ENCODE measurements at regions not wholly inside any gene's neighbourhood (a gene's known extent, or its start where the extent isn't known, plus 50 kb on each side); places are given as distances from the start of the nearest gene placed in this dataset.

- Histone ChIP-seq H2AFZ (replicated peaks; ENCODE audit: low read length, poor library complexity) (no peak overlapping the region), H2BK120ac (ENCODE audit: low read depth, low read length) (no peak overlapping the region), H4K91ac (ENCODE audit: insufficient read depth, low read depth, low read length) (no peak overlapping the region), H2AK5ac (ENCODE audit: low read depth, low read length) (no peak overlapping the region), H3K14ac (replicated peaks; ENCODE audit: low read depth, low read length) (no peak overlapping the region), H3K4me3 (ENCODE audit: insufficient read depth, low read depth, low read length) (no peak overlapping the region), H2BK15ac (ENCODE audit: low read depth, low read length) (no peak overlapping the region), H3K79me1 (ENCODE audit: low read depth in 1 of 2, low read length in 2 of 2) (no peaks in the 10 kb centered on the region), H3K4me1 (ENCODE audit: control insufficient read depth, insufficient read depth, low read length) (no peaks in the 10 kb centered on the region), H3K27ac (ENCODE audit: insufficient read depth, low read length) (no peak overlapping the region), H2AK9ac (replicated peaks; ENCODE audit: low read depth, low read length, poor library complexity) (no peak overlapping the region), H3K18ac (ENCODE audit: low read depth, low read length) (no peak overlapping the region), H3K4ac (ENCODE audit: low read depth, low read length) (no peak overlapping the region), H2BK5ac (ENCODE audit: low read depth, low read length, poor library complexity, severe bottlenecking) (no peak overlapping the region), H3K23ac (ENCODE audit: low read depth, low read length) (no peak overlapping the region), H3K9me1 (ENCODE audit: insufficient read depth, low read length) (no peaks in the 10 kb centered on the region), H4K20me1 (ENCODE audit: insufficient read depth, low read length) (no peaks in the 10 kb centered on the region), H3K9me3 (ENCODE audit: control insufficient read depth, insufficient read depth, low read length) (peaks cover 56% of the 10 kb centered on the region), H3K27me3 (ENCODE audit: control insufficient read depth, insufficient read depth, low read length) (no peaks in the 10 kb centered on the region), H3K4me2 (ENCODE audit: low read depth, low read length) (no peak overlapping the region), H4K8ac (ENCODE audit: low read depth in 2 of 2, low read length in 2 of 2) (no peak overlapping the region), H4K5ac (ENCODE audit: low read depth, low read length) (no peak overlapping the region), H3K9ac (ENCODE audit: low read depth, low read length) (no peak overlapping the region), H3K56ac (ENCODE audit: extremely low read depth, insufficient read depth, low read length) (no peak overlapping the region), H3K36me3 (ENCODE audit: control insufficient read depth, insufficient read depth, low read length) (no peaks in the 10 kb centered on the region), H2BK20ac (ENCODE audit: low read depth, low read length) (no peak overlapping the region)
- no peak for DNase-seq
- ChIA-PET CTCF (no interaction called here), POLR2A (ENCODE audit: unreplicated experiment) (no interaction called here)
- in situ Hi-C loops (cut with MboI; ENCODE audit: low sequenced_read_pairs): no loop called here
- intact Hi-C loops (cut with micrococcal nuclease): no loop called here
- BruUV-seq (replicated peaks): no TSS peak
- no peak for ATAC-seq (ENCODE audit: low read depth)
- 52% methylated on average over 6 of the region's 24 CpGs; no CpG with 5 or more reads in 1 of the 2 experiments for WGBS, 2 experiments (ENCODE audit: extremely low coverage in 2 of 2, insufficient read length in 1 of 2)
- TF ChIP-seq POLR2A (IDR thresholded peaks at IDR 0.05; ENCODE audit: low read depth, low read length): no peak
- no peak for TF ChIP-seq SMC3 (IDR thresholded peaks at IDR 0.05; ENCODE audit: low read depth, low read length)
- TF ChIP-seq CTCF (conservative IDR thresholded peaks at IDR 0.05; ENCODE audit: low read depth, low read length): no peak
- TF ChIP-seq RFX5 (IDR thresholded peaks at IDR 0.05; ENCODE audit: low read depth, low read length): no peak
- no peak for TF ChIP-seq RAD21 (IDR thresholded peaks at IDR 0.05; ENCODE audit: low read length)
- TF ChIP-seq RCOR1 (IDR thresholded peaks at IDR 0.05; ENCODE audit: insufficient replicate concordance, low read length): no peak
- TF ChIP-seq MAFK (IDR thresholded peaks at IDR 0.05; ENCODE audit: low read depth, low read length): no peak
- no peak for TF ChIP-seq CHD1 (IDR thresholded peaks at IDR 0.05; ENCODE audit: low read depth, low read length)
- dilution Hi-C loops (cut with HindIII; ENCODE audit: low sequenced_read_pairs, unreplicated experiment): no loop called here
Observed at GRCh38 chr22:47810505-47811500, 1048.4 kb downstream of the TBC1D22A start.

Data from IMR-90 (cell line).